K562 (cell line): ENCODE measurements at regions not wholly inside any gene's neighbourhood (a gene's known extent, or its start where the extent isn't known, plus 50 kb on each side); places are given as distances from the start of the nearest gene placed in this dataset.

Experiments
- CEBPG ChIP-seq, 3 experiments: fragments of 200-800 bp in 1 of 3; sonication (Bioruptor generic) in 1 of 3; sonication (generic) in 1 of 3; formaldehyde crosslinking in 1 of 3; IDR thresholded peaks in 2 of 3; conservative IDR thresholded peaks in 1 of 3; 2 replicates each; pipeline versions ENCODE4 v1.6.1 to v1.8.0; 2016 to 2022; ENCODE audit warnings: missing compliant biosample characterization in 2 of 3, missing genetic modification characterization in 2 of 3, mild to moderate bottlenecking in 1 of 3, missing genetic modification reagents in 1 of 3
- E2F4 ChIP-seq: sonication (generic); formaldehyde crosslinking; IDR thresholded peaks from 2 replicates; pipeline ENCODE4 v1.8.0; 2022; ENCODE audit warnings: mild to moderate bottlenecking, low read depth, missing genetic modification reagents
- FOXO4 ChIP-seq: fragments of 450-650 bp; formaldehyde crosslinking; IDR thresholded peaks from 2 replicates; pipeline ENCODE4 v1.4.0; 2020; ENCODE audit warnings: mild to moderate bottlenecking, moderate library complexity
- HDAC1 ChIP-seq, 2 experiments: fragments of 450-650 bp; IDR thresholded peaks; 2 replicates each; pipeline ENCODE4 v1.6.1; 2016 to 2017; ENCODE audit warnings: inconsistent platforms in 1 of 2, mild to moderate bottlenecking in 1 of 2, moderate library complexity in 1 of 2
- HLTF ChIP-seq: fragments of 450-650 bp; IDR thresholded peaks from 2 replicates; pipeline ENCODE4 v1.6.1; 2016
- KDM5B ChIP-seq: fragments of 200-600 bp; sonication (generic); IDR thresholded peaks from 2 replicates; pipeline ENCODE4 v1.6.1; 2012; ENCODE audit warnings: low read depth, mild to moderate bottlenecking, moderate library complexity, low read length, control low read depth, inconsistent platforms; ENCODE audit not compliant: insufficient replicate concordance
- POLR2H ChIP-seq: IDR thresholded peaks from 2 replicates; pipeline ENCODE4 v1.6.1; 2016; ENCODE audit warnings: missing genetic modification characterization, low read depth, mild to moderate bottlenecking, control low read depth, missing compliant biosample characterization, moderate library complexity
- RUNX1 ChIP-seq: sonication (generic); IDR thresholded peaks from 2 replicates; pipeline ENCODE4 v1.6.1; 2016; ENCODE audit warnings: antibody characterized with exemption, low read depth
- SIRT6 ChIP-seq: IDR thresholded peaks from one replicate; pipeline ENCODE4 v1.6.1; 2012; ENCODE audit warnings: low read depth, mild to moderate bottlenecking, control low read depth, inconsistent platforms, low read length, moderate library complexity
- TAL1 ChIP-seq: fragments of 450-650 bp; IDR thresholded peaks from 2 replicates; pipeline ENCODE4 v1.6.1; 2016; ENCODE audit warnings: mild to moderate bottlenecking
- TEAD4 ChIP-seq, 2 experiments: sonication (generic) in 1 of 2; formaldehyde crosslinking in 1 of 2; IDR thresholded peaks; 2 replicates each; pipeline versions ENCODE4 v1.6.1 to v1.8.0; 2012 to 2022; ENCODE audit warnings: borderline replicate concordance in 1 of 2, inconsistent platforms in 1 of 2, low read length in 1 of 2, mild to moderate bottlenecking in 1 of 2, missing genetic modification reagents in 1 of 2
- WHSC1 ChIP-seq: IDR thresholded peaks from one replicate; pipeline ENCODE4 v1.6.1; 2012; ENCODE audit warnings: low read length, control low read depth, inconsistent platforms
- ZFP1 ChIP-seq: fragments of 450-650 bp; formaldehyde crosslinking; IDR thresholded peaks from 2 replicates; pipeline ENCODE4 v1.4.0; 2020; ENCODE audit warnings: mild to moderate bottlenecking, mixed read lengths
- TF ChIP-seq, protein P1 (sequence below): fragments of 200-800 bp; sonication (Bioruptor generic); IDR thresholded peaks from 2 replicates; pipeline ENCODE4 v1.6.1; 2016; ENCODE audit warnings: missing genetic modification characterization, missing compliant biosample characterization
- TF ChIP-seq, protein P2 (sequence below): fragments of 450-650 bp; formaldehyde crosslinking; IDR thresholded peaks from 2 replicates; pipeline ENCODE4 v1.4.0; 2020; ENCODE audit warnings: mild to moderate bottlenecking, moderate library complexity
- TF ChIP-seq, protein P3 (sequence below): fragments of 450-650 bp; IDR thresholded peaks from 2 replicates; pipeline ENCODE4 v1.6.1; 2017; ENCODE audit warnings: antibody characterized with exemption

DNA sequence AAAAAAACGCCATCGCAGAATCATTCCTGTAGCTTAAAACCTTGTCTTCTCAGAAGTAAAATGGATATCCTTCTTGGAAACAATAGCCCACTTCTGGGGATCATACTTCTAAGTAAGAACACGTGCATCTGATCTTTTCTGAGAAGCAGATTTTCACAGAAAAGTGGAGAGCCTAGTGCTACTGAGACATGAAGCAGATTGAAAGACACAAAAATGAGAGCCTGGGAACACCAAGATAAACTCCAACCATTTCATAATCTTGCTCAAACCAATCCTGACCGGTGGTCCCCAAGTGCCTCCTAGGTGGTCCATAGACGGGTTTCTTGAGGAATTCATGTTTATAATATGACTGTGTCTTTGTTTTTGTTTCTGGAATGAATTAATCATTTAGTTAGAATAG, 191.2 kb downstream of the IRS1 start (continued):
- TF ChIP-seq, protein P1, sequence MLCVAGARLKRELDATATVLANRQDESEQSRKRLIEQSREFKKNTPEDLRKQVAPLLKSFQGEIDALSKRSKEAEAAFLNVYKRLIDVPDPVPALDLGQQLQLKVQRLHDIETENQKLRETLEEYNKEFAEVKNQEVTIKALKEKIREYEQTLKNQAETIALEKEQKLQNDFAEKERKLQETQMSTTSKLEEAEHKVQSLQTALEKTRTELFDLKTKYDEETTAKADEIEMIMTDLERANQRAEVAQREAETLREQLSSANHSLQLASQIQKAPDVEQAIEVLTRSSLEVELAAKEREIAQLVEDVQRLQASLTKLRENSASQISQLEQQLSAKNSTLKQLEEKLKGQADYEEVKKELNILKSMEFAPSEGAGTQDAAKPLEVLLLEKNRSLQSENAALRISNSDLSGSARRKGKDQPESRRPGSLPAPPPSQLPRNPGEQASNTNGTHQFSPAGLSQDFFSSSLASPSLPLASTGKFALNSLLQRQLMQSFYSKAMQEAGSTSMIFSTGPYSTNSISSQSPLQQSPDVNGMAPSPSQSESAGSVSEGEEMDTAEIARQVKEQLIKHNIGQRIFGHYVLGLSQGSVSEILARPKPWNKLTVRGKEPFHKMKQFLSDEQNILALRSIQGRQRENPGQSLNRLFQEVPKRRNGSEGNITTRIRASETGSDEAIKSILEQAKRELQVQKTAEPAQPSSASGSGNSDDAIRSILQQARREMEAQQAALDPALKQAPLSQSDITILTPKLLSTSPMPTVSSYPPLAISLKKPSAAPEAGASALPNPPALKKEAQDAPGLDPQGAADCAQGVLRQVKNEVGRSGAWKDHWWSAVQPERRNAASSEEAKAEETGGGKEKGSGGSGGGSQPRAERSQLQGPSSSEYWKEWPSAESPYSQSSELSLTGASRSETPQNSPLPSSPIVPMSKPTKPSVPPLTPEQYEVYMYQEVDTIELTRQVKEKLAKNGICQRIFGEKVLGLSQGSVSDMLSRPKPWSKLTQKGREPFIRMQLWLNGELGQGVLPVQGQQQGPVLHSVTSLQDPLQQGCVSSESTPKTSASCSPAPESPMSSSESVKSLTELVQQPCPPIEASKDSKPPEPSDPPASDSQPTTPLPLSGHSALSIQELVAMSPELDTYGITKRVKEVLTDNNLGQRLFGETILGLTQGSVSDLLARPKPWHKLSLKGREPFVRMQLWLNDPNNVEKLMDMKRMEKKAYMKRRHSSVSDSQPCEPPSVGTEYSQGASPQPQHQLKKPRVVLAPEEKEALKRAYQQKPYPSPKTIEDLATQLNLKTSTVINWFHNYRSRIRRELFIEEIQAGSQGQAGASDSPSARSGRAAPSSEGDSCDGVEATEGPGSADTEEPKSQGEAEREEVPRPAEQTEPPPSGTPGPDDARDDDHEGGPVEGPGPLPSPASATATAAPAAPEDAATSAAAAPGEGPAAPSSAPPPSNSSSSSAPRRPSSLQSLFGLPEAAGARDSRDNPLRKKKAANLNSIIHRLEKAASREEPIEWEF, result no peak
- TF ChIP-seq CEBPG (CRISPR knock-in tag; IDR thresholded peaks at IDR 0.05), result no peak
- no peak for TF ChIP-seq CEBPG (tag; conservative IDR thresholded peaks at IDR 0.05 in 1 of 2, IDR thresholded peaks at IDR 0.05 in 1 of 2)
- no peak for TF ChIP-seq POLR2H (tag)
- no peak for TF ChIP-seq TEAD4 (IDR thresholded peaks at IDR 0.05; ENCODE audit: low read length)
- TF ChIP-seq TEAD4 (CRISPR knock-in tag; IDR thresholded peaks at IDR 0.05; ENCODE audit: borderline replicate concordance), result no peak
- TF ChIP-seq, protein P2, sequence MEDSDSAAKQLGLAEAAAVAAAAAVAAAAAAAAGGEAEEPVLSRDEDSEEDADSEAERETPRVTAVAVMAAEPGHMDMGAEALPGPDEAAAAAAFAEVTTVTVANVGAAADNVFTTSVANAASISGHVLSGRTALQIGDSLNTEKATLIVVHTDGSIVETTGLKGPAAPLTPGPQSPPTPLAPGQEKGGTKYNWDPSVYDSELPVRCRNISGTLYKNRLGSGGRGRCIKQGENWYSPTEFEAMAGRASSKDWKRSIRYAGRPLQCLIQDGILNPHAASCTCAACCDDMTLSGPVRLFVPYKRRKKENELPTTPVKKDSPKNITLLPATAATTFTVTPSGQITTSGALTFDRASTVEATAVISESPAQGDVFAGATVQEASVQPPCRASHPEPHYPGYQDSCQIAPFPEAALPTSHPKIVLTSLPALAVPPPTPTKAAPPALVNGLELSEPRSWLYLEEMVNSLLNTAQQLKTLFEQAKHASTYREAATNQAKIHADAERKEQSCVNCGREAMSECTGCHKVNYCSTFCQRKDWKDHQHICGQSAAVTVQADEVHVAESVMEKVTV (CRISPR knock-in tag), result no peak
- no peak for TF ChIP-seq SIRT6
- TF ChIP-seq, protein P3, sequence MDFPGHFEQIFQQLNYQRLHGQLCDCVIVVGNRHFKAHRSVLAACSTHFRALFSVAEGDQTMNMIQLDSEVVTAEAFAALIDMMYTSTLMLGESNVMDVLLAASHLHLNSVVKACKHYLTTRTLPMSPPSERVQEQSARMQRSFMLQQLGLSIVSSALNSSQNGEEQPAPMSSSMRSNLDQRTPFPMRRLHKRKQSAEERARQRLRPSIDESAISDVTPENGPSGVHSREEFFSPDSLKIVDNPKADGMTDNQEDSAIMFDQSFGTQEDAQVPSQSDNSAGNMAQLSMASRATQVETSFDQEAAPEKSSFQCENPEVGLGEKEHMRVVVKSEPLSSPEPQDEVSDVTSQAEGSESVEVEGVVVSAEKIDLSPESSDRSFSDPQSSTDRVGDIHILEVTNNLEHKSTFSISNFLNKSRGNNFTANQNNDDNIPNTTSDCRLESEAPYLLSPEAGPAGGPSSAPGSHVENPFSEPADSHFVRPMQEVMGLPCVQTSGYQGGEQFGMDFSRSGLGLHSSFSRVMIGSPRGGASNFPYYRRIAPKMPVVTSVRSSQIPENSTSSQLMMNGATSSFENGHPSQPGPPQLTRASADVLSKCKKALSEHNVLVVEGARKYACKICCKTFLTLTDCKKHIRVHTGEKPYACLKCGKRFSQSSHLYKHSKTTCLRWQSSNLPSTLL, result peak; percentile 97
- no peak for TF ChIP-seq RUNX1
- TF ChIP-seq TAL1, result peak; percentile 47; the same call in 1 of the 2 replicates
- no peak for TF ChIP-seq ZFP1 (CRISPR knock-in tag)
- no peak for TF ChIP-seq E2F4 (CRISPR knock-in tag)
- no peak for TF ChIP-seq WHSC1
- TF ChIP-seq HDAC1 (IDR thresholded peaks at IDR 0.05), result 0 out of 4 replicates have a peak, but pooled peaks of 1 of the 2 experiments have one; percentile 19
- no peak for TF ChIP-seq KDM5B
- TF ChIP-seq HLTF, result no peak
- no peak for TF ChIP-seq FOXO4 (CRISPR knock-in tag)
